Right lung (tissue), 2 donors: ENCODE measurements at regions not wholly inside any gene's neighbourhood (a gene's known extent, or its start where the extent isn't known, plus 50 kb on each side); places are given as distances from the start of the nearest gene placed in this dataset.
"Not testable (repeated sequence)": the region's sequence is repeated elsewhere in the genome, so short reads cannot be mapped to it uniquely, and the experiment has no call there.

ENCODE experiments used
- DNase-seq, 2 donors: peaks; one replicate each; pipeline ENCODE4 v3.0.0-alpha.2; 2013

DNA sequence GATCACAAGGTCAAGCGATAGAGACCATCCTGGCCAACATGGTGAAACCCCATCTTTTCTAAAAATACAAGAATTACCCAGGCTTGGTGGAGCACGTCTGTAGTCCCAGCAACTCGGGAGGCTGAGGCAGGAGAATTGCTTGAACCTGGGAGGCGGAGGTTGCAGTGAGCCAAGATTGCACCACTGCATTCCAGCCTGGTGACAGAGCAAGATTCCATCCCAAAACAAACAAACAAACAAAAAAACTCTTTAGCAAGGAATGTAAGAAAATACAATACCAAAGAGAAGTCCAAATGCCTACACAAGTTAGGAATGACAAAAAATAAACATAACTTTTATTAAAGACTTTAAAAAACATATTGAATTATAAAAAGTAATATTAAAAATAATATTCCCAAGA is 462.3 kb downstream of the C12orf50 start:
- not testable (repeated sequence) for DNase-seq

DNA sequence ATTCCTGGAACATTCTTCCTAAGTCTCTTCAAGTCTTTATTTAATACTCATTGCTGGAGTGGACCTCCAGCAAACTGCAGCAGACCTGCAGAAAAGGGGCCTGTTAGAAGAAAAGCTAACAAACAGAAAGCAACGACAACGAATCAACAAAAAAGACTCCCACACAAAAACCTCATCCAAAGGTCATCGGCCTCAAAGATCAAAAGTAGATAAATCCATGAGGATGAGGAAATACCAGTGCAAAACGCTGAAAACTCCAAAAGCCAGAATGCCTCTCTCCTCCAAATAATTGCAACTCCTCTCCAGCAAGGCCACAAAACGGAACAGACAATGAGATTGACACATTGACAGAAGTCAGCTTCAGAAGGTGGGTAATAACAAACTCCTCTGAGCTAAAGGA is 472.2 kb downstream of the C12orf50 start:
- DNase-seq: no peak

DNA sequence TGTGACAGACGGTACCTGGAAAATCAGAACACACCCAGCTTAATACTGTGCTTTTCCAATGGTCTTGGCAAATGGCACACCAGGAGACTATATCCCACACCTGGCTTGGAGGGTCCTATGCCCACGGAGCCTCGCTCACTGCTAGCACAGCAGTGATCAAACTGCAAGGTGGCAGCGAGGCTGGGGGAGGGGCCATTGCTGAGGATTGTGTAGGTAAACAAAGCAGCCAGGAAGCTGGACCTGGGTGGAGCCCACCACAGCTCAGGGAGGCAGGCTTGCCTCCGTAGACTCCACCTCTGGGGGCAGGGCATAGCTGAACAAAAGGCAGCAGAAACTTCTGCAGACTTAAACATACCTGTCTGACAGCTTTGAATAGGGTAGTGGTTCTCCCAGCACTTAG is 498.0 kb downstream of the C12orf50 start:
- not testable (repeated sequence) for DNase-seq

DNA sequence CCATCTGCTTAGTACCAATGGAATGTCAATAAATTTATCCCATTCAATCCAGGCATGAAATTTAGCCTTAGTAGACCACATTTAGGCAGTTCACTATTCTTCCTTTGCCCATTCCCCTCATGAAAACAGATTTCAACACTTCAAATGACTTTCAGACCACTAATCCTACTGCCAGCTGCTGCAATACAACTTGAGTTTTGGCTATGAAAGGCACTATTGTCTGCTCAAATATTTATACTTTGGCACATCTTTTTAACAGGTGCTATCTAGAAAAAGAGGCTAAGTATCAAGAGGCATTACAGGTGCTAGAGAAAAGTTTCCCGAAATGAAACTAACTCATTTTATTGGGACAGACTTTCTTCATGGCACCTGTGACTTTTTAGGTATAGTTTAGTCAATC is 499.8 kb downstream of the C12orf50 start:
- DNase-seq: no peak

DNA sequence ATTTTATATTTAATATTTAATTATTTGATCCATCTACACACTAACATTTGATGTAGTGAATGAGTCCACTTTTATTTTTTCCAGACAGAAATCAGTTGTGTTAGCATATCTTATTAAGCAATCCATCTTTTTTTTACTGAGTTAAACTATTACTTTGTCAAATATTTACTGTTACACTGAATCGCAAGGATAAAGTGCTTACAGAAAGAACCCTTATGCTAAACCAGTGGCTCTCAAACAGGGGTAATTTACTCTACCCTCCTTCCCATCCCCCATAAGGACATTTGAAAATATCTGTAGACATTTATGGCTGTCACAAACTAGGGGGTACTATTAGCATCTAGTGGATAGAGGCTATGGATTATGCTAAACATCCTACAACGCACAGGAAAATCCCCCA is 508.2 kb downstream of the C12orf50 start:
- DNase-seq: no peak

DNA sequence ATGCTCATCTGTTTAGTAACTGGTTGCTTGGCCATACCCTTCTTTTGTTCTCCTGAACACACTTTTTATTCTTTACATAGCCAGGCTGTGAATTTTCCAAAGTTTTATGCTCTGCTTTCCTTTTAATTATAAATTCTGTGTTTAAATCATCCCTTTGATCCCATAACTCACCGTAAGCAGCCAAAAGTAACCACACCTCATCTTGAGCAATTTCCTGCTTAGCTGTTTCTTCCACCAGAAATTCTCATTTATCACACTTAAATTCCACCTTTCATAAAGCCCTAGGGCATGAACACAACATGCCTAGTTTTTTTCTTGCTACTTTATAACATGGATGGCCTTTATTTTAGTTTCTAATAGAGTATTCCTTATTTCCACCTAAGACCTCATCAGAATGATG is 510.7 kb downstream of the C12orf50 start:
- no peak for DNase-seq

DNA sequence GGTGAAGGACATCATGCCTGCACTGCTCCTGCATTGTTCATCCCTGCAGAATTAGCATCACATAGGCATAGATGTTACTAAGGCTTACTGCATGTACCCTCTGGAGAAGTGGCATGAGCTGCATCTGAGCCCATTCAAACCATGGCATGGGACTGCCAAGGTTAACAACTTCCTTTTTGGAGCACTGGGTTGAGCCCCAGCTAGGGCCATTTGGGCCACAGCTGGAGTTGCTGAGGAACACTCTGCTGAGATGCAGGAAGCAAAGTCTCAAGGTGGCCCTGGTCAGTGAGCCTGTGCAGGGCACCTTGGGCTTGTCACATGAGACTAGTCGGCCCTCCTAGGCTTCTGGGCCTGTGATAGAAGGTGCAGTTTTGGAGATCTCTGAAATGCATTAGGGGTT is 511.2 kb downstream of the C12orf50 start:
- no peak for DNase-seq

DNA sequence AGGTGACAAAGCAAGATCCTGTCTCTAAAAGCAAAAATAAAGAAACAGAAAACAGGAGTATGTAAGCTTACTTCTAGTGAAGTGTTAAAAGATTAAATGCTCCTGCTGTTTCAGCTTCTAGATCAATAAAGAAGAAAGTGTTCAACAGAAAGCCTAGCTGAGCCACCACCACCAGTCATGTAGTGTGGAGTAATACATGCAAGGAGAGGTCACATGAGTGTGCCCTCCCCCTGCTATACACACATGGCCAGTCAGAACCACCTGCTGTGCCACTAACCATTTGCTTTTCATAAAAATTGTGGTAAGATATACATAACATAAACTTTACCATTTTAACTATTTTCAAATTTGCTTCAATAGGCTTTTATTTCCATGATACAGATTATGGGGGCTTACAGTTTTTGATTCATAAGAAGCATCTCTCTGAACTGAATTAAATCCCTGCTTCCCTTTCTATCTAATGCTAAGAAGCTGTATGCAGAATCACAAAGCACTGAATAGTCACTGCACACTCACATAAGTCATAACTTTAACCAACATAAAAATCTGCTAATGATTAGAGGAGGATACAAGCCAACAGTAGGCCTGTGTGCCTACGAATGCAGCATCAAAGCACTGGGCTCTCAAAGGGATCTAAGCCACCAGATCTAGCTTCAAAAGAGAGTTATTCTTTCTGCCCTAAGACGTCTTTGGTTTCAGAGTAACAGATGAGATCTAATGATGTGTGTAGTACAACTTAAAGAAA is 515.5 kb downstream of the C12orf50 start:
- DNase-seq: no peak

DNA sequence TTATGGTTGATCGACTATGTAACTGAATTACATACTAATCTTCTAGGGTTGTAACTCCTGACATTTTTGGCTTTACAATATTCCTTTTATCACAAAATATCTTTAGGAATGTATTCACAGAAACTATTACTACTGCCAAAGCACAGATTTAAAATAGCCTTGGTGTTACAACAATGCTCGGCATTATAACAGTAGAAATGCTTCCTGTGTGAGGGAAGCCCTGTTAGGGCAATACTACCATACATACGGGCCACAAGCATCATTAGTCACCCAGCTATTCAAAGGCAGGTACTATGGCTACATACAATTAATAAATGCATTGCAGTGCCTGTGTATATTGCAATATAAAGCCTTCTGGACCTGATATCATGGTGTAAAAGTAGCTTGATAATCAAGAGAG is 517.8 kb downstream of the C12orf50 start:
- DNase-seq: no peak

DNA sequence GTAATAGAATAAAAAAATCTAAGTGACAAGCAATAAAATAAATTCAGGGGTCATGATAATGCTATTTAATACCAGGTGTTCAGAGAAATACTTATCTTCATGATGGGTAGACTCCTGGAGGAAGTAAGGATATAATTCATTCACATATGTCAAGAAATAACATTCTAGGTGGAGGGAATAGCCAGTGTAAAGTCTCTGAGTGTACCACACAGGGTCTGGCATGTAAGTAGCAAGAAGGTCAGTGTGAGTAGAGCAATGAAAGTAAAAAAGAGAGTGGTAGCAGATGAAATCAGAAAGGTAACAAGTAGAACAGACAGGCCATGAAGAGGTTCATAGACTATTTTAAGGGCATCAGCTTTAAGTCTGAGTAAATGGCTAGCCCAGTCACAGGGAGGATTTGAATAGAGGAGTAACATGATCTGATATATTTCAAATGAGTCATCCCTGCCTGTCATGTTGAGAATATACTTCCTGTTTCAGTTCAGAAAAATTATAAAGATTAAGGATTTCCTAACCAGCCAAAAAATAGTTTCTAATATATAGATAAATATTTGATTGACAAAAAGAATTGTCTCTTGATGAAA is 519.9 kb downstream of the C12orf50 start:
- DNase-seq: no peak

DNA sequence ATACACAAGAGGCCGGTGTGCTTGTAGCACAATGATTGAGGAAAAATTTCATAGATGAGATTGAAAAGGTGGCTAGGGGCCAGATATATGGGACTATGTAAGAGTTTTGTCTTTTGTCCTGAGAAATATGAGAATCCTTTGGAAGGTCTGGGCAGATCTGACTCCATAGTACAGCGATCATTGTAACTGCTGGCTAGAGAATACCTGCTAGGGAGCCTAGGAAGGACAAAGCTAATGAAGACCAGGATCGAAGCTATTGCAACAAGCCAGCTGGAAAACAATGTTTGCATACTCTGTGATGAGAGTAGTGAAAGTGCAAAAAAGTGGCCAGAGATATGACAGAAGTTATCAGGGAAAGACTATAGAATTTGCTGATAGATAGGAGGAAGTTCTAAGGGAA is 537.6 kb downstream of the C12orf50 start:
- DNase-seq: no peak

DNA sequence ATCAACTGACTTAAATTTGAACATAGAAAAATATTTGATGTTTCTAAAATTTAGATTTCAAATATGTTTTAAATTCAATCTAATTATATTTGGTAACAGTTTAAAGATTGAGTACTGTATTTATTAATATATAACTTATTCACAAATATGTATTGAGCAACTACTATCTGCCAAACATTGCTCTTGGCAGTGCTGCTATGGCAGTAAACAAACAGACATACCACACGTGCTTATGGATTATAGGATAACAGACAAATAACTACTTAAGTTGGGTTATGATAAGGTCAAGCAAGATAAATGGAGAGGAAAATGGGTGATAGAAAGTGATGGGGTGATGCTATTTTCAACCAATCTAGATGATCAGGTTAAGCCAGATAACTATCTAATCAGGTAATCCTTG is 538.1 kb downstream of the C12orf50 start:
- no peak for DNase-seq

DNA sequence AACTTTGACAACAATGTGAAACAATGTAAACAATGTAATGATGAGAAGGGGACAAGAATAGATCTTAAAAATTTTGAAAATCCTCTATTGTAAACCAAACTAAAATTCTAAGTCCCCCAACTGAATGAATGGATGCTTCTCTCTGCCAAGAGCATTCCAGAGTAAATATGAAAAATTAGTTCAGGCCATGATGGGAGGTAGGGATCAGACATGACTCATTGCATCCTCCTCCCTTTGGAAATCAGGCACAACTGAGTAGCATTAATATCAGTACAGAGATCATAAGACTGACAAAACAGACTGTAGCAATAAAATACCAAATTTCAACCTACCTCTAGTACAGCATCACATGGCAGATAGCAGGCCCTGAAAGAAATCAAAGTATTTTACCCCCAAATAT is 559.9 kb downstream of the C12orf50 start:
- DNase-seq: no peak

DNA sequence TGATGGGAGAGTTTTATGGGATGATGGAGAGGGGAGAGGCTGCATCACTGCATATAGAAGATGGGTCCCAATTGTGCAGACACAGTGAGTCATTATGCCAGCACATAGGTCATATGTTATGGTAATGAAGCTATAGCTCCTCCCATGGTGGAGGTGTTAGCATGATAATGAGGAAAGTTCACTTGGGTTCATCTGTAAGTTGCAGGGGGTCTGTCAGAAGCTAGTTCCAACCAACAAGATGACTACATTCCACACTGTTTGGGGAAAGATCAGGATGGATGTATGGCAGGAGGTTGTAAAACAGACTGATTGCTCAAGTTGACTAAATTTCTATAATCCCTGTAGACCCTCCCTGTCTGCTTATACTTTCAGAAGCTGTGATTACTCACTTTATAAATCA is 561.3 kb downstream of the C12orf50 start:
- no peak for DNase-seq

DNA sequence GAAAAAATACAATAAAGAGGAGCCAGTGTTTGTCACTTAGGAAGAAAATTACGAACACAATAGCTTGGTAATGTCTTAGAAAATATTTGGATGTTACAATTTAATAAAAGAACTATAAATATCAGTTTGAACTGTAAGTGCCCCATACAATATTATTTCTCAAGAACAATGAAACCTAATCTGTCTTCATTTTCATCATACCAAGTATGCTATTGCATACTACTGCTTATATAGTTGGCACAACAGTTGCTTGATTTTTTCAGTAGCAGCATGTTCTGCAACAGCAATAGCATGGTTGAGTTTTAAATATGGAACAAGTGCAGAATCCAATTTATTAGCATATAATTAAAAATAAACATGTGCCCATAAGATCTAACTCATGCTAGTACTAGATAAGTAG is 564.6 kb downstream of the C12orf50 start:
- DNase-seq: no peak

DNA sequence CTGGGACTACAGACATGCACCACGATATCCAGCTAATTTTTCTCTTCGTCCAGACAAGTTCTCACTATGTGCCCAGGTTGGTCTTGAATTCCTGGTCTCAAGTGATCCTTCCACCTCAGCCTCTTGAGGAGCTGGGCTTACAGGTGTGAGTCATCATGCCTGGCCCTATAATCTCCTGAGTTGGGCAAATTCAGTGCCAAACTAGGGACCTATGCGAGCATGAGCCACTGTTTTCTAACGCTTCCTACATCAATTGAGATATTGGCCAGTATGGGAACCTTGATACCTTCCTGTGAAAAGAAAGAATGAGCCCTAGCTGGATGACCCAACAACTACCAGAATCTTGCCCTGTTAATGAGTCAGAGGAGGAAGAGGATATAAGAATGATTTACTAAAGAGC is 585.2 kb downstream of the C12orf50 start:
- DNase-seq: no peak

DNA sequence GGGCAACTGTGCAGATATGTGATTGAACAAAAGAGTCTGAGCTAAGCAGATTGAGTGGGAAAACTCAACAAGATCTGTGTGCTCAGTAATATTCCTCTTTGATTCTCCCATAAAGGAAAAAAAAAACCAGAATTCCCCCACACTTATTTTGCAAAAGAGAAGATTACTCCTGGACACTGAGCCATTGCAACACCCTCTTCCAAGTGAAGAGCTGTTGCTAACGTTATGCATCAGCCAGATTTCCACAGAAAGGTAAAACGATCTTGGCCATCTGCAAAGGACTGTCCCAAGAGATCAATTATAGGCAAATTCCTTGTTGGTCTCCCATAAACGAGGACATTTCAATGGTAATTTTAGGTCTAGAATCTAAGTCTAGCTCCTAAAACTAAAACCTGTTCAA is 587.7 kb downstream of the C12orf50 start:
- no peak for DNase-seq

DNA sequence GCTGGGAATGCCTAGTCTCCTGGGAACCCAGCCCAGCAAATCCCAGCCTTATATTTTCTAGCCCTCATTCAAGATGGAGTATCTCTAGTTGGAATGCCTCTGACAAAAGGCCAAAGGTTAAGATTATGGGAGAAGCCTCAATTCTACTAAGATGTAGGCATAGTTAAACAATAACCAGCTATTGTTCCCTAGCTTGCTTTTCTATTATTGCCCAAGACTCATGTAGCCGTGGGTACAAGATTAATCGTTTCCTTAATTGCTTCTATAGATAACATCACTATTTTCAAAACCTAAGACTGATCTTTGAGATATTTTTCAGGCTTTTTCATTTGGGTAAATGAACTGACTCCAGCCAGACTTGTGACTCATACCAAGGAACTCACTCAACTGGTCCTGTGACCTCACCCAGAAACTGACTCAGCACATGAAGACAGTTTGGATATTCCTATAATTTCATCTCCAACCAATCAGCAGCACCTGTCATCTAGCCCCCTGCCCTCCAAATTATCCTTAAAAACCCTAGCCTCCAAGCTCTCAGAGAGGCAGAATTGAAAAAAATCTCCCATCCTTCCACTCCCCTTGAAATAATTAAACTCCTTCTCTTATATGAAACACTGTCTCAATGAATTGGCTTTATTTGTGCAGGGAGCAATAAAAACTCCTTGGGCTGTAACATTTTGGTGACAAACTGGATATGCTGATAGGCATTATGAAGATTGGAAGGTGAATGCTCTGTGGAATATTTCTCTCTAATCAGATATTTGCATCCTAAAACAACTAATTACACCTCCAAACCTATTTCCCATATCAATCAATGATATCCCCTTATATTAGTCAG is 589.0 kb downstream of the C12orf50 start:
- no peak for DNase-seq

DNA sequence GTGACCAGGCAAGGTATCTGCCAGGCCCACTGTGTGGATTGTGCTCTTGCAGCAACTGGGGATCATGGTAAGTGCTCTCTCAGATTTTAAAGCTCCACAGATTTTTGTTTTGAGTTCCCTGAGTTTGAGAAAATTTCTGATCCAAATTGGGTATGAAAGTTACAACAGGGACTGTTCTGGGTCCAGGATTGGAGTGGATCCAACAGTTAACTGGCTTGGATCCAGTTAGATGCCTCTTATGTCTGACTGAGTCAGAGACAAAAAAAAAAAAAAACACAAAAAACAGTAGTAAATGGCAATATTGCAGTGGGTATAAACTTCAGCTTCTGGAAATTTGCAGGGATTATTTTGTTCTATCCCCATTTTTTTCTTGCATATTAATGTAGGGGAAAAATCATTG is 598.8 kb downstream of the C12orf50 start:
- DNase-seq: no peak

DNA sequence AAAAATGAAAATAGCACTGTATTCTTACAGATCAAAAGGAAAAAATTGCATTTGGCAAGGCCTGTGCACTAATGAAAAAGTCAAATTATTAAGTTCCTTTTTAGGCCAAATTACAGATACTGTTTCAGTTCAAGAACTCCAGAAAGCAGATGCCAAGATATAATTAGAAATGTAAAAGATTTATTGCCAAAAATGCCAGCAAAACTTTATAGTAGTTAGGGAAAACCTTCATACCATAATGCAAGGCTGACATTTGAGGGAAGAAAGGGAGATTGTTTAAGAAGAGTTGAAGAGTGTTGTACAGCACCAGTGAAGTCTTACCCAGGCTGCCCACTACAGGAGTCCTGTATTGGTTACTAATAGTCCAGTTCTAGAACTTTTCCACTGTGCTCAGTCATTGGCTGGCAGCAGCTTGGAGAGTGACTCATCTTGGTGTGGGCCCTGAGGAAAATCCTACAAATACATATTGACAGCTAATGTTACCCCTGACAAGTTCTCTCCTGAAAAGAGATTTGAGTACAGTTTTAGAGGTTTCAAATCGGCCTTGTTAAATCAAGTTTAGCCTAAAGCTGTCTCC is 600.4 kb downstream of the C12orf50 start:
- no peak for DNase-seq

DNA sequence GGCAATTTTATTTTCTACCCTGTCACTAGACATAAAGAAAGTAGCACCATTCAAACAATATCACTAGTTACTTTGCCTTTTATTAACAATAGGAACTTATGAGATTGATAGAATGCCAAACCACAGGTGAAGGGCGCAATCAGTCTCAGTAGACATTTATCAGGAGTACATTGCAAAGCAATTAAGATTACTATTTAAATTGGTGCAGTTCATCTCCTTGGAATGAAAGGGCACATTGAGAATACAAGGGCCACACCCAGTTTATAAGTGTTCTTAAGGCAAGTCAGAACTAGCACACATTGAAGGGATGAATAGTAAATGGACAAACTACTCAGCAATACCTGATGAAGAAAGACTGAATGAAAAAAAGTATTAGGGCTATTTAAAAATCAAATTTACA is 601.4 kb downstream of the C12orf50 start:
- DNase-seq: no peak

DNA sequence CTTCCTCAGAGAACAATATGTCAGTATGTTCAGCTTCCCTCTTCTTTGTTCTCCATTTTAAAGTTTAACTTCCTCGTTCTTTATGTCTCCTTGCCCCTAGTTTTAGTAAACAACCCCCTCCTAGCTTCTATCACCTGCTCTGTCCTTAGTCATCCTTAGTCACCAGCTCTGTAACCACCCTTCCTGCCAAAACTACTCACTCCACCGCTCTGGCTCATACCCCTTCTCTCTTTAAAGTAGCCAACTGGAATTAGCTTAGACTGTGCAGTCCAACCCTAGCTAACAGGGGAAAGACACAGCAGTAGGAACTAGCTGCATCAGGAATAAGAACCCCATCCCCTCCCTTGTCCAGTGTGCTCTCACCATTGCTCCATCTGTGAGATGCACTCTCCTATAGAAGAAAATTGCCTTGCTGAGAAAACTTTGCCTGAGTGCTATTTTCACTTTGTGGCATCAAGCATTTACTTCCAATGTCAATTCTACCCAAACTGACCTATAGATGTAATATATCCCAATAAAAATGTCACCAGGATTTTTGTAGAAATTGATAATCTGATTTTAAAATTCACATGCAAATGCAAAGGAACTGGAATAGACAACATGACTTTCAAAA is 603.2 kb downstream of the C12orf50 start:
- no peak for DNase-seq
